Activated CD4-positive, alpha-beta T cell treated with anti-CD3 and anti-CD28 coated beads, Interleukin-2, amount 10 ng/mL, durations not matched to agents 24 days and 14 days (primary cell): ENCODE measurements at regions not wholly inside any gene's neighbourhood (a gene's known extent, or its start where the extent isn't known, plus 50 kb on each side); places are given as distances from the start of the nearest gene placed in this dataset.

ENCODE experiments used
- DNase-seq: peaks from one replicate; pipeline ENCODE4 v3.0.0; 2022
- H3K27ac Mint-ChIP-seq: one replicate; pipeline ENCODE4 v1.8.0; 2022; ENCODE audit warnings: mild to moderate bottlenecking, mixed read lengths
- H3K27me3 Mint-ChIP-seq: one replicate; pipeline ENCODE4 v1.8.0; 2022; ENCODE audit warnings: mixed read lengths
- H3K36me3 Mint-ChIP-seq: one replicate; pipeline ENCODE4 v1.8.0; 2022; ENCODE audit warnings: low read depth, mild to moderate bottlenecking, mixed read lengths
- H3K4me1 Mint-ChIP-seq: one replicate; pipeline ENCODE4 v1.8.0; 2021; ENCODE audit warnings: mixed read lengths
- H3K4me3 Mint-ChIP-seq: one replicate; pipeline ENCODE4 v1.8.0; 2022; ENCODE audit warnings: mild to moderate bottlenecking, moderate library complexity, mixed read lengths
- H3K9me3 Mint-ChIP-seq: one replicate; pipeline ENCODE4 v1.8.0; 2021; ENCODE audit warnings: mixed read lengths
- intact Hi-C: fragments of 100-400 bp; cut with micrococcal nuclease; formaldehyde crosslinking; loops from one replicate; pipeline ENCODE4 v1.15.1; 2023

DNA sequence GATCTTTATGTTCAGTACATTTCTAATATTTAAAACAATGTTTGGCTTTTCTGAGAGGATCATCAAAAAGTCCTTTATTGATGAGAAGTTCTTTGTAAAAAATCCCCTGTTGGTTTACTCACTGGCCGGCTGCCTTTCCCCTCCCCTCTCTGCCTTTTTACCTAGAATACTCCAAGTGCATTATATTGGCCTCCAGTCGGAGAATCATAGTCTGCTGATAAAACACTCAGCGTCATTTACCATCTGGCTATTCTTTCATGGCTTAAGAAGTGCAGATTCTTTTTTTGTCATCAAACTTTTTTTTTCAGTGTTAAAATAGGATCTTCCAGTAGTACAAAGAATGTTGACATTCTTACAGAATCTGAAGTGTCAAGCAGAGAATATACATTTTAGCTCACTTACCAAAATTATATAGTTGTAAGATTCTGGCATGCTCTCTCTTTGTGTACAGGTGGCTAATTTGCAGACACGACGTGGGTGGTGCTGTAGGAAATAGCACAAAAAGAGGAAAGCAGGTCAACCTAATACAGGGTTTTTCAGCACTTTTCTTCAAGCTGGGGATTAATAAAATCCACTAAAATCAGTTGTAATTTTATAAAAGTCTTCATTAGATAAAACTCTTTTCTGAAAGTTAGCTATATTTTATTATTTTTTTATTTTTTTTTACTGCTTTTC is 731.8 kb downstream of the KCTD8 start:
- no peak for DNase-seq
- no peaks in the 10 kb centered on the region for H3K4me1 Mint-ChIP-seq
- no peaks in the 10 kb centered on the region for H3K9me3 Mint-ChIP-seq
- no peak overlapping the region for H3K27ac Mint-ChIP-seq
- H3K27me3 Mint-ChIP-seq: no peaks in the 10 kb centered on the region
- H3K4me3 Mint-ChIP-seq: no peak overlapping the region
- intact Hi-C loops: no loop called here
- H3K36me3 Mint-ChIP-seq: no peaks in the 10 kb centered on the region

DNA sequence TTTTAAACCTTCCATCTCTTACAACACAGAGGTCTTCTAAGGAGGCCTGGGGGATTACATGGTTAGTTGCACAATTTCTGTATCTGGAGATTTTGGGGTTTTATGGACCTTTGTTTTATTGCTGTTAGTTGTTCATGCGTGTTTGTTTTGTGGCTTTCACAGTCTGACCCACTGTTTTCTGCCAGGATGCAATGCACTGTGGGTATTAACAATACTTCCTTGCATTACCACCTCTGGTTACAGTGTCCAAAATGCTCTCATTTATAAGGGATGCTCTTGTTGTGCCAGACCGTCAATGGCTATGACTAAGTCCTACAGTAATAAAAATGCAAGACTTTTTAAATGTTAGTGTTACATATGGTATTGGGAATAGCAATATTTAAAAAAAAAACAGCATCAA is 730.2 kb downstream of the KCTD8 start:
- no peaks in the 10 kb centered on the region for H3K4me1 Mint-ChIP-seq
- no peak overlapping the region for H3K27ac Mint-ChIP-seq
- no peaks in the 10 kb centered on the region for H3K27me3 Mint-ChIP-seq
- H3K36me3 Mint-ChIP-seq: no peaks in the 10 kb centered on the region
- intact Hi-C loops: no loop called here
- DNase-seq: no peak
- H3K9me3 Mint-ChIP-seq: no peaks in the 10 kb centered on the region
- no peak overlapping the region for H3K4me3 Mint-ChIP-seq

- DNase-seq: no peak
- H3K9me3 Mint-ChIP-seq: peaks cover 4% of the 10 kb centered on the region
- intact Hi-C loops: no loop called here
- no peak overlapping the region for H3K27ac Mint-ChIP-seq
- no peaks in the 10 kb centered on the region for H3K27me3 Mint-ChIP-seq
- no peaks in the 10 kb centered on the region for H3K36me3 Mint-ChIP-seq
- H3K4me1 Mint-ChIP-seq: no peaks in the 10 kb centered on the region
- H3K4me3 Mint-ChIP-seq: no peak overlapping the region
These were observed 715.7 kb downstream of the KCTD8 start for GRCh38 chr4:43732829-43733426.

DNA sequence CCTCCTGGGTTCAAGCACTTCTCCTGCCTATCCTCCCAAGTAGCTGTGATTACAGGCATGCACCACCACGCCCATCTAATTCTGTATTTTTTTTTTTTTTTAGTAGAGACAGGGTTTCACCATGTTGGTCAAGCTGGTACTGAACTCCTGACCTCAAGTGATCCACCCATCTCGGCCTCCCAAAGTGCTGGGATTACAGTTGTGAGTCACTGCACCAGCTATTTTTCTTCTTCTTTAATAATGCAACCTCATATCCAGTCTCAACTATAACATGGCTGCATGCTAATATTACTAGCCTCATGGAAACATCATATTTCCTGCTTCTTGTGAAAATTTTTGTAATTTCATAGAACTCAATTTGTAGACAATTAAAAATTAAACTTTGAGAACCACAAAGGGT is 706.5 kb downstream of the KCTD8 start:
- no peaks in the 10 kb centered on the region for H3K27me3 Mint-ChIP-seq
- H3K4me3 Mint-ChIP-seq: no peak overlapping the region
- intact Hi-C loops: no loop called here

DNA sequence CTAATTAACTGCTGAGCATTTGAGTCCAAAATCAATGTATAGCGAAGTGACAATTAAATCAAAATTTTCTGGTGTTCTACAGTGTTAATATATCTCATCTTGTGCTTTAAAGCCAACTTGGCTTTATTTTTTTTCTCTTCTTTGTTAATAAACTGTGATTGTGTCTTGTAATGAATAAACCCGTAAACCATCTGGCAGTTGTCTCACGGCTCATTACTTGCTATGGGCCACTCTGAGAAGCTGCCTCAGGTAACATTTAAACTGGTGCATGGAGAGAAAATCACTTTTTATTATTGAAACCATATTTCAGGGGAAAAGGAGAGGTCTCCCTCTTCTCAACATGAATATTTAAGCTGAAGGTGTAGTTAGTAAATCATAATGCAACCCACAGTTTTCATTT is 694.0 kb downstream of the KCTD8 start:
- H3K4me3 Mint-ChIP-seq: no peak overlapping the region
- H3K9me3 Mint-ChIP-seq: no peaks in the 10 kb centered on the region
- H3K36me3 Mint-ChIP-seq: no peaks in the 10 kb centered on the region
- H3K4me1 Mint-ChIP-seq: no peaks in the 10 kb centered on the region
- intact Hi-C loops: no loop called here
- H3K27me3 Mint-ChIP-seq: no peaks in the 10 kb centered on the region
- no peak overlapping the region for H3K27ac Mint-ChIP-seq
- no peak for DNase-seq

More for the DNA sequence above, 706.5 kb downstream of the KCTD8 start:
- no peak for DNase-seq
- Mint-ChIP-seq H3K9me3 (peaks cover 2% of the 10 kb centered on the region), H3K27ac (no peak overlapping the region), H3K36me3 (no peaks in the 10 kb centered on the region), H3K4me1 (no peaks in the 10 kb centered on the region)

DNA sequence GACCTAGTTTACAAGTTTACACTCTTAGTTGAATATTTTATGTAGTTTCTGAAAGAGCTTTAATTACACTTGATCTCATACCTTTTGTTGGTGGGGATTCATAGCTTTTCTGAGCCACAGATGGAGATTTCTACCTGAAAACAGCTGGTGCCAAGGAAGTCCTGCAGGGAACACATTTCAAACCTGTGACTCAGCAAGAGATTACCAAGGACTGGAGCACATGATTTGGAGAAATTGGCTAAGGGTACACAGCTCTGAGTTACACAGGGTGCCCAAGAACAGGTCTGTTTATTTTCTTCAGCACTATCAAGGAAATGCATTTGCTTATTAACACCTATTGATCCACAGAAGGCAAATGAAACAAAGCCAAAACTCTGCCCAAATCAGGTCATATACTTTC is 691.5 kb downstream of the KCTD8 start:
- no peak overlapping the region for H3K4me3 Mint-ChIP-seq
- no peaks in the 10 kb centered on the region for H3K27me3 Mint-ChIP-seq
- no peaks in the 10 kb centered on the region for H3K36me3 Mint-ChIP-seq
- H3K9me3 Mint-ChIP-seq: no peaks in the 10 kb centered on the region
- no peak for DNase-seq
- no peak overlapping the region for H3K27ac Mint-ChIP-seq
- intact Hi-C loops: no loop called here
- no peaks in the 10 kb centered on the region for H3K4me1 Mint-ChIP-seq

- H3K4me1 Mint-ChIP-seq: no peaks in the 10 kb centered on the region
- intact Hi-C loops: no loop called here
- DNase-seq: no peak
- no peaks in the 10 kb centered on the region for H3K36me3 Mint-ChIP-seq
- H3K27me3 Mint-ChIP-seq: no peaks in the 10 kb centered on the region
- no peak overlapping the region for H3K27ac Mint-ChIP-seq
- no peaks in the 10 kb centered on the region for H3K9me3 Mint-ChIP-seq
- H3K4me3 Mint-ChIP-seq: no peak overlapping the region
These were observed 689.8 kb downstream of the KCTD8 start for GRCh38 chr4:43758836-43759235.

DNA sequence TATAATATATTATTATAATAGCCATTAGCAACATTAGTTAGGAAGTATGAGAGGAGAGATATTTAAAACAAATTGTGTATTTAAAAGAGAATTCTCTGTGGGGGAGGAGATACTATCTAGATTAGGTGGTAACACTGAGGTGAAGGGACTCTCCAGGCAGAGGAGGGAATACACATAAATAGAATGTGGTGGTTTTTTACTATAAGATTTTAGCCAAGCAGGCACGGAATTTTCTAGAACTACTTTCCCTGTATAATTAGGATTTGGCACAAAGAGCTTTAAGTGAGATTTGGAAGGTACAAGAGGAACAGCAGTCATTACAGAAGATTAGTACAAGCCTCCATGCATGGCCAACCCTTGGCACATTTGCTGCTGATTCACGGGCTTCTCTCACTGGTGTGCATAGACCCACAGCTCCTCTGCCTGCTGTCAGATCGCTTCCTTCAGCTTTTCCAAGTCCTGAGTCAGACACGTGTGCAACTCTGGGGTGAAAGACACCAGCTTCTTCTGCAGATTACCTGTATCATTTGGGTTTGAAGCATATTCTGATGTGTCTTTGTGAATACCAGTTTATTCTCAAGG is 685.5 kb downstream of the KCTD8 start:
- H3K4me1 Mint-ChIP-seq: no peaks in the 10 kb centered on the region
- no peaks in the 10 kb centered on the region for H3K9me3 Mint-ChIP-seq
- intact Hi-C loops: no loop called here
- no peak for DNase-seq
- no peak overlapping the region for H3K27ac Mint-ChIP-seq
- H3K36me3 Mint-ChIP-seq: no peaks in the 10 kb centered on the region
- H3K27me3 Mint-ChIP-seq: no peaks in the 10 kb centered on the region
- no peak overlapping the region for H3K4me3 Mint-ChIP-seq

DNA sequence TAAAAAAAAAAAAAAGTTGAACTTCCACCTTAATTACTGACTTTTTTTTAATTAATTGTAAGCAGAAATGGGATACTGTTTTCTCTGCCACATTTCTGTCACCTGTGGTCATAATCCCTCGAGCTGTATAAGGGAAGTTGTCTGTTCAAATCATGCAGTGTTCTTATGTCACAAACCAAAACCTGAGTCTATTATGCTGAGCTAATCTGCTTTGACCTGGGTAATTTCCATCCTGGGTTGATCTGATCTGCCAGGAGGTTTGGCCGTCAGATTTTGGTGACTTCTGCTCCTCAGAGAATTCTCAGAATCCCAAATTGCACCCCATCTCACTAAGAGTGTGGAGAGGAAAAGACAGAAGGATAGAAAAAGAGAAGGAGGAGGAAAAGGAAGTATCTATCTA is 683.1 kb downstream of the KCTD8 start:
- no peak overlapping the region for H3K27ac Mint-ChIP-seq
- intact Hi-C loops: no loop called here
- H3K27me3 Mint-ChIP-seq: no peaks in the 10 kb centered on the region
- H3K4me1 Mint-ChIP-seq: no peaks in the 10 kb centered on the region
- H3K36me3 Mint-ChIP-seq: no peaks in the 10 kb centered on the region
- H3K4me3 Mint-ChIP-seq: no peak overlapping the region
- H3K9me3 Mint-ChIP-seq: peaks cover 6% of the 10 kb centered on the region
- DNase-seq: no peak

DNA sequence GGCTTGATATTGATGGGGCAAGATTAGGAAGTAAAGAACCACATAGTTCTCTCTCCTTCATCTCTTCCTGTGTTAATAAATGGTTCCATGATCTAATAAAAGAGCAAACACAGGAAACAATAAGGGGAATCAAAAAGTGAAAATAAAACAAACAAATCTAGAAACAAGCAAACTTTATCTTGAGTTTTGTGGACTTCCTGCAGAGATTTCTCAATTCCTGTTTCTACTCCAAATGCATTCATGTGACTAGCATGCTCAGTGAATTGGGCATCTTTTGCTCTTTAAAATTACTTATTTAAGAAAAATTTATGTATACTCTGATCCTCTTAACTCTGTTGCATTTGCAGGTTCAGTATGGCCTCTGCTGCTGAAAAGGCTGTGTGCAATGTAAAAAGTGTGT is 682.0 kb downstream of the KCTD8 start:
- intact Hi-C loops: no loop called here
- no peak overlapping the region for H3K27ac Mint-ChIP-seq
- DNase-seq: no peak
- H3K27me3 Mint-ChIP-seq: no peaks in the 10 kb centered on the region
- H3K9me3 Mint-ChIP-seq: peaks cover 6% of the 10 kb centered on the region
- no peak overlapping the region for H3K4me3 Mint-ChIP-seq
- H3K4me1 Mint-ChIP-seq: no peaks in the 10 kb centered on the region
- H3K36me3 Mint-ChIP-seq: no peaks in the 10 kb centered on the region

GRCh38 chr4:43776371-43776770 is 672.2 kb downstream of the KCTD8 start:
- no peaks in the 10 kb centered on the region for H3K9me3 Mint-ChIP-seq
- no peaks in the 10 kb centered on the region for H3K4me1 Mint-ChIP-seq
- H3K4me3 Mint-ChIP-seq: no peak overlapping the region
- no peak for DNase-seq
- no peaks in the 10 kb centered on the region for H3K27me3 Mint-ChIP-seq
- H3K36me3 Mint-ChIP-seq: no peaks in the 10 kb centered on the region
- H3K27ac Mint-ChIP-seq: no peak overlapping the region
- intact Hi-C loops: no loop called here

- H3K4me3 Mint-ChIP-seq: no peak overlapping the region
- no peaks in the 10 kb centered on the region for H3K27me3 Mint-ChIP-seq
- H3K36me3 Mint-ChIP-seq: no peaks in the 10 kb centered on the region
- no peaks in the 10 kb centered on the region for H3K9me3 Mint-ChIP-seq
- intact Hi-C loops: no loop called here
- no peak for DNase-seq
- no peaks in the 10 kb centered on the region for H3K4me1 Mint-ChIP-seq
- H3K27ac Mint-ChIP-seq: no peak overlapping the region
These were observed 670.3 kb downstream of the KCTD8 start for GRCh38 chr4:43778187-43778915.

GRCh38 chr4:43781125-43781524 is 667.5 kb downstream of the KCTD8 start:
- no peak for DNase-seq
- H3K4me1 Mint-ChIP-seq: no peaks in the 10 kb centered on the region
- intact Hi-C loops: no loop called here
- H3K4me3 Mint-ChIP-seq: no peak overlapping the region
- H3K36me3 Mint-ChIP-seq: no peaks in the 10 kb centered on the region
- no peaks in the 10 kb centered on the region for H3K9me3 Mint-ChIP-seq
- no peaks in the 10 kb centered on the region for H3K27me3 Mint-ChIP-seq
- H3K27ac Mint-ChIP-seq: no peak overlapping the region

DNA sequence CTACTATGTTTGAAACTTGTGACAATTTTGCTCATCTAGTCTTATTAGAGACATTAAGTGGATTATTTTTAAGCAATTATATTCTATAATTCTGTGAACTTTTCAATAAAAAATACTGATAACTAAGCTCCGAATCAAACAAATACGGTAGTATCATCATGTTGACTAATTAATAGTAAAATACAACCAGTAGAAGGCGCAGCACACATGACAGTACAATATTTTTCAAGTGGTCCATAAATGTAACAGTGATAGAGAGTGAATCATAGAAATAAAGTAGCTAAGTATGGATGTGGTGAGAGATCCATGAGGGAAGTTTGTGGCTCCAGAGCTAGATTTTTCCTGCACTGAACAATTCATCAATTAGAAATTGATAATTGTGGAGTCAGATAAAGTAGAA is 666.2 kb downstream of the KCTD8 start:
- DNase-seq: no peak
- Mint-ChIP-seq H3K4me1 (no peaks in the 10 kb centered on the region), H3K9me3 (no peaks in the 10 kb centered on the region), H3K4me3 (no peak overlapping the region), H3K27ac (no peak overlapping the region), H3K27me3 (no peaks in the 10 kb centered on the region), H3K36me3 (no peaks in the 10 kb centered on the region)
- intact Hi-C loops: no loop called here
